OCI-LY7 (cell line): ENCODE measurements at regions not wholly inside any gene's neighbourhood (a gene's known extent, or its start where the extent isn't known, plus 50 kb on each side); places are given as distances from the start of the nearest gene placed in this dataset.
"Not testable (repeated sequence)": the region's sequence is repeated elsewhere in the genome, so short reads cannot be mapped to it uniquely, and the experiment has no call there.

ENCODE experiments used
- EZH2phosphoT487 ChIP-seq: fragments of 200-600 bp; sonication (generic); IDR thresholded peaks from 2 replicates; pipeline ENCODE4 v1.6.1; 2018; ENCODE audit warnings: low read depth, borderline replicate concordance, mild to moderate bottlenecking, mixed run types, antibody characterized with exemption, low read length, moderate library complexity, mixed read lengths
- TF ChIP-seq, protein P1 (sequence below): fragments of 200-600 bp; sonication (generic); conservative IDR thresholded peaks from 2 replicates; pipeline ENCODE4 v1.5.1; 2014; ENCODE audit warnings: mild to moderate bottlenecking, antibody characterized with exemption, low read length, moderate library complexity, mixed read lengths

DNA sequence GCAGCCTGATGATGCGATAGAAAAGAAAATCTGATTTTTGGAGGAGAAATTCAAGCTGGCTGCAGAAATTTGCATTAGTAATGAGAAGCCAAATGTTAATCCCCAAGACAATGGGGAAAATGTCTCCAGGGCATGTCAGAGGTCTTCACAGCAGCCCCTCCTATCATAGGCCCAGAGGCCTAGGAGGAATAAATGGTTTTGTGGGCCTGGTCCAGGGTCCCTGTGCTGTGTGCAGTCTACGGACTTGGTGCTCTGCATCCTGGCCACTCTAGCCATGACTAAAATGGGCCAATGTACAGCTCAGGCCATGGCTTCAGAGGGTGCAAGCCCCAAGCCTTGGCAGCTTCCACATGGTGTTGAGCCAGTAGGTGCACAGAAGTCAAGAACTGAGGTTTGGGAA lies 303.8 kb upstream of the SEMA3C start:
- TF ChIP-seq, protein P1, sequence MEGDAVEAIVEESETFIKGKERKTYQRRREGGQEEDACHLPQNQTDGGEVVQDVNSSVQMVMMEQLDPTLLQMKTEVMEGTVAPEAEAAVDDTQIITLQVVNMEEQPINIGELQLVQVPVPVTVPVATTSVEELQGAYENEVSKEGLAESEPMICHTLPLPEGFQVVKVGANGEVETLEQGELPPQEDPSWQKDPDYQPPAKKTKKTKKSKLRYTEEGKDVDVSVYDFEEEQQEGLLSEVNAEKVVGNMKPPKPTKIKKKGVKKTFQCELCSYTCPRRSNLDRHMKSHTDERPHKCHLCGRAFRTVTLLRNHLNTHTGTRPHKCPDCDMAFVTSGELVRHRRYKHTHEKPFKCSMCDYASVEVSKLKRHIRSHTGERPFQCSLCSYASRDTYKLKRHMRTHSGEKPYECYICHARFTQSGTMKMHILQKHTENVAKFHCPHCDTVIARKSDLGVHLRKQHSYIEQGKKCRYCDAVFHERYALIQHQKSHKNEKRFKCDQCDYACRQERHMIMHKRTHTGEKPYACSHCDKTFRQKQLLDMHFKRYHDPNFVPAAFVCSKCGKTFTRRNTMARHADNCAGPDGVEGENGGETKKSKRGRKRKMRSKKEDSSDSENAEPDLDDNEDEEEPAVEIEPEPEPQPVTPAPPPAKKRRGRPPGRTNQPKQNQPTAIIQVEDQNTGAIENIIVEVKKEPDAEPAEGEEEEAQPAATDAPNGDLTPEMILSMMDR = not testable (repeated sequence)
- TF ChIP-seq EZH2phosphoT487 = not testable (repeated sequence)
